Vagina (tissue), 2 donors: ENCODE measurements at regions not wholly inside any gene's neighbourhood (a gene's known extent, or its start where the extent isn't known, plus 50 kb on each side); places are given as distances from the start of the nearest gene placed in this dataset.
"Not testable (repeated sequence)": the region's sequence is repeated elsewhere in the genome, so short reads cannot be mapped to it uniquely, and the experiment has no call there.

ENCODE experiments used
- DNase-seq, 2 donors: peaks; one replicate each; pipeline ENCODE4 v3.0.0-alpha.2; 2017; ENCODE audit errors: extremely low spot score in 2 of 2
- H3K27ac ChIP-seq: fragments of 200-600 bp; sonication (generic); one replicate; pipeline ENCODE4 v1.5.1; 2019
- H3K27me3 ChIP-seq: fragments of 200-600 bp; sonication (generic); one replicate; pipeline ENCODE4 v1.5.1; 2019
- H3K36me3 ChIP-seq, 2 donors: fragments of 200-600 bp; sonication (generic); one replicate each; pipeline ENCODE4 v1.5.1; 2017 to 2019
- H3K4me1 ChIP-seq: fragments of 200-600 bp; sonication (generic); one replicate; pipeline ENCODE4 v1.5.1; 2019
- H3K4me3 ChIP-seq, 2 donors: fragments of 200-600 bp; sonication (generic); 1 replicate in 1 of 2; 2 replicates in 1 of 2; pipeline ENCODE4 v1.5.1; 2016 to 2019
- H3K9me3 ChIP-seq: fragments of 200-600 bp; sonication (generic); one replicate; pipeline ENCODE4 v1.5.1; 2019
- POLR2A ChIP-seq, 2 donors: fragments of 450-650 bp; IDR thresholded peaks; one replicate each; pipeline ENCODE4 v1.6.1; 2017; ENCODE audit warnings: antibody characterized with exemption in 2 of 2, mild to moderate bottlenecking in 2 of 2, moderate library complexity in 2 of 2
- POLR2AphosphoS5 ChIP-seq, 2 donors: sonication (generic); formaldehyde crosslinking; IDR thresholded peaks; one replicate each; pipeline ENCODE4 v1.9.0; 2017; ENCODE audit warnings: antibody characterized with exemption in 2 of 2, mild to moderate bottlenecking in 2 of 2, low read depth in 1 of 2; ENCODE audit not compliant: insufficient read depth in 1 of 2
- intact Hi-C: fragments of 100-400 bp; cut with DNase I; formaldehyde crosslinking; loops from one replicate; pipeline ENCODE4 v1.15.1; 2023
- TF ChIP-seq, protein P1 (sequence below), 3 experiments: fragments of 450-650 bp in 2 of 3; fragments of 200-600 bp in 1 of 3; sonication (generic) in 1 of 3; IDR thresholded peaks; one replicate each; pipeline ENCODE4 v1.5.1; 2017 to 2019; ENCODE audit warnings: antibody characterized with exemption in 3 of 3, mild to moderate bottlenecking in 2 of 3, moderate library complexity in 2 of 3

DNA sequence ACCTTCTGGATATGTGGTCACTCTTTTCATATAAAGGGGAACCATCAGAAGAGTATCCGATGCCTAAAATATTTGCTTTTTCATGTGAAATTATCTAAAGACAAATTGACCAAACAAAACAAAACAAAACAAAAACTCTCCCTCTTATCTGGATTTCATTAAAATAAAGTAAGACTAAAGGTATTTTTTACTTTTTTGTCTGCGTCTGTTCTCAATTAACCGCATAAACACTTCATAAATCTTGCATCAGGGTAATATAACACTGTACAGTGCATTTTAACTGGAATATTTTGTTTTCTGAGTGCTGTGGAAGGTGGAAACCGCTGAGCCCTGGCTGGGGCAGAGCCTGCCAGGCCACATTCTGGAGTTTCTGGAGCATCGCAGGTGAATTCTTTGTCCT, 234.1 kb upstream of the ZFP64 start:
- no peaks in the 10 kb centered on the region for H3K9me3 ChIP-seq
- H3K4me1 ChIP-seq: no peaks in the 10 kb centered on the region
- no peaks in the 10 kb centered on the region for H3K27me3 ChIP-seq
- no peak overlapping the region for H3K27ac ChIP-seq
- no peak overlapping the region for H3K4me3 ChIP-seq
- intact Hi-C loops: no loop called here
- no peak for TF ChIP-seq POLR2AphosphoS5 (IDR thresholded peaks at IDR 0.05; ENCODE audit: insufficient read depth in 1 of 2, low read depth in 1 of 2)
- TF ChIP-seq, protein P1, sequence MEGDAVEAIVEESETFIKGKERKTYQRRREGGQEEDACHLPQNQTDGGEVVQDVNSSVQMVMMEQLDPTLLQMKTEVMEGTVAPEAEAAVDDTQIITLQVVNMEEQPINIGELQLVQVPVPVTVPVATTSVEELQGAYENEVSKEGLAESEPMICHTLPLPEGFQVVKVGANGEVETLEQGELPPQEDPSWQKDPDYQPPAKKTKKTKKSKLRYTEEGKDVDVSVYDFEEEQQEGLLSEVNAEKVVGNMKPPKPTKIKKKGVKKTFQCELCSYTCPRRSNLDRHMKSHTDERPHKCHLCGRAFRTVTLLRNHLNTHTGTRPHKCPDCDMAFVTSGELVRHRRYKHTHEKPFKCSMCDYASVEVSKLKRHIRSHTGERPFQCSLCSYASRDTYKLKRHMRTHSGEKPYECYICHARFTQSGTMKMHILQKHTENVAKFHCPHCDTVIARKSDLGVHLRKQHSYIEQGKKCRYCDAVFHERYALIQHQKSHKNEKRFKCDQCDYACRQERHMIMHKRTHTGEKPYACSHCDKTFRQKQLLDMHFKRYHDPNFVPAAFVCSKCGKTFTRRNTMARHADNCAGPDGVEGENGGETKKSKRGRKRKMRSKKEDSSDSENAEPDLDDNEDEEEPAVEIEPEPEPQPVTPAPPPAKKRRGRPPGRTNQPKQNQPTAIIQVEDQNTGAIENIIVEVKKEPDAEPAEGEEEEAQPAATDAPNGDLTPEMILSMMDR (IDR thresholded peaks at IDR 0.05): no peak
- no peak for TF ChIP-seq POLR2A (IDR thresholded peaks at IDR 0.05)
- DNase-seq: no peak
- no peaks in the 10 kb centered on the region for H3K36me3 ChIP-seq

DNA sequence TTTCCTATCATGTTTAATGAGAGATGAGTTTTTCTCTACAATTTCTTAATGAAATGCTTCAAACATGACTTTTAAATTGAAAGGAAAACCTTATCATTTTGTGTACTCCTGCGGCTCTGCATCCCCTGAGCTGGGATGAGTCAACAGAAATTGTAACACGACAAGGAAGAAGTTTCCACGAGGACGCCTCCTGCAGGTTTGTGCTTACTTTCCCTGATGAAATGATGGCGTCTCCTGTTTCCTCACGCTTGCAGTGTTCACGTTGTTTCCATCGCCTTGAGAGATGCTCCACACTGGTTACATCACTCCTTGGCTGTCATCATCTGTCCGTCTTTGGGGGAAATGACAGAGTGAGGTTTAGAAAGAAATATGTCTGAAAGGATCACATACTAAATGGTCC, 233.7 kb upstream of the ZFP64 start:
- no peak overlapping the region for H3K4me3 ChIP-seq
- no peak for DNase-seq
- TF ChIP-seq, protein P1 (IDR thresholded peaks at IDR 0.05): no peak
- no peak for TF ChIP-seq POLR2AphosphoS5 (IDR thresholded peaks at IDR 0.05; ENCODE audit: insufficient read depth in 1 of 2, low read depth in 1 of 2)
- no peak for TF ChIP-seq POLR2A (IDR thresholded peaks at IDR 0.05)
- H3K27ac ChIP-seq: no peak overlapping the region
- intact Hi-C loops: no loop called here
- H3K27me3 ChIP-seq: no peaks in the 10 kb centered on the region
- no peaks in the 10 kb centered on the region for H3K36me3 ChIP-seq
- no peaks in the 10 kb centered on the region for H3K4me1 ChIP-seq
- H3K9me3 ChIP-seq: no peaks in the 10 kb centered on the region

DNA sequence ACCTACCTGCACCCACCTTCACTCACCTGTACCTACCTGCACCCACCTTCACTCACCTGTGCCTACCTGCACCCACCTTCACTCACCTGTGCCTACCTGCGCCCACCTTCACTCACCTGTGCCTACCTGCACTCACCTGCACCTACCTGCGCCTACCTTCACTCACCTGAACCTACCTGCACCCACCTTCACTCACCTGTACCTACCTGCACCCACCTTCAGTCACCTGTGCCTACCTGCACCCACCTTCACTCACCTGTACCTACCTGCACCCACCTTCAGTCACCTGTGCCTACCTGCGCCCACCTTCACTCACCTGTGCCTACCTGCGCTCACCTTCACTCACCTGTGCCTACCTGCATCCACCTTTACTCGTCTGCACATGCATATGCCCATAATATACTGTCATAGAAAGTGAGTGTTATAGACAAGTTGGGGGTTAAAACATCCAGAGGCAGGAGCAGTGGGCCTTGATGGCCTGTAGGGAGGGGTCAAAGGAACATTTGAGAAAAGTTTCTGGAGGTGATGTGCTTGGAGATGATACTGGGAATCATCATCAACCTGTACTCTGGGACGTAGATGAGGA, 232.9 kb upstream of the ZFP64 start:
- H3K9me3 ChIP-seq, H3K4me3 ChIP-seq, H3K36me3 ChIP-seq, H3K27me3 ChIP-seq, H3K4me1 ChIP-seq, DNase-seq, intact Hi-C loops, H3K27ac ChIP-seq: not testable (repeated sequence)

DNA sequence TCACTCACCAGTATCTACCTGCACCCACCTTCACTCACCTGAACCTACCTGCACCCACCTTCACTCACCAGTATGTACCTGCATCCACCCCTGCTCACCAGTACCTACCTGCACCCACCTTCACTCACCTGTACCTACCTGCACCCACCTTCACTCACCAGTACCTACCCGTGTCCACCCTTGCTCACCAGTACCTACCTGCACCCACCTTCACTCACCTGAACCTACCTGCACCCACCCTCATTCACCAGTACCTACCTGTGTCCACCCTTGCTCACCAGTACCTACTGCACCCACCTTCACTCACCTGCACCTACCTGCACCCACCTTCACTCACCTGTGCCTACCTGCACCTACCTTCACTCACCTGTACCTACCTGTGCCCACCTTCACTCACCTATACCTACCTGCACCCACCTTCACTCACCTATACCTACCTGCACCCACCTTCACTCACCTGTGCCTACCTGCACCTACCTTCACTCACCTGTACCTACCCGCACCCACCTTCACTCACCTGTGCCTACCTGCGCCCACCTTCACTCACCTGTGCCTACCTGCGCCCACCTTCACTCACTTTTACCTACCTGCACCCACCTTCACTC, 232.1 kb upstream of the ZFP64 start:
- H3K4me1 ChIP-seq, H3K27me3 ChIP-seq, H3K27ac ChIP-seq, H3K36me3 ChIP-seq, intact Hi-C loops, H3K4me3 ChIP-seq, DNase-seq, H3K9me3 ChIP-seq: not testable (repeated sequence)

DNA sequence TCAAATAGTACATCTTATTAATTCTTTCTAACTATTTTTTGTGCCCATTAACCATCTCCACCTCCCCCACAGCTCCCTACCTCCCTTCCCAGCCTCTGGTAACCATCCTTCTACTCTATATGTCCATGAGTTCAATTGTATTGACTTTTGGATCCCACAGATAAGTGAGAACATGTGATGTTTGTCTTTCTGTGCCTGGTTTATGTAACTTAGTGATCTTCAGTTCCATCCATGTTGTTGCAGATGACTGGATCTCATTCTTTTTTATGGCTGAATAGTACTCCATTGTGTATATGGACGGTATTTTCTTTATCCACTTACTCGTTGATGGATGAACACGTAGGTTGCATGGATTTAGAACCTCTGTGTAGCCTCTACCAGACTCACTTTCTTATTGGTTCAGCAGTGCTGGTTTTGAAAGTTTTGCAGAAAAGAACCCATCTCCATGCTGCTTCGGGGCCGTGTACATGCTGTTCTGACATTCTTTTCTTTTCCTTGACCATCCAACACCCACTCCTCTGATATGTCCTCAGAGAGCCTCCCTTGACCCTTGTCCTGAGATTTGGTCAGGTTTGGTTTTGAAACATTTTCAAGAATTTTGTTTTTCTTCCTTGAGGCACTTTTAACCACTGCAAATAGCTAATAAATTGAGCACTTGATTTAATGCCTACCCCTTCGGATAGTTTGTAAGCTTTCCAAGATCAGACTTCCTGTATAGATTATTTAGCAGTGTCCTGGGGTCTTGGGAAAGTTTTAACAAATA, 231.2 kb upstream of the ZFP64 start:
- intact Hi-C loops: no loop called here
- no peaks in the 10 kb centered on the region for H3K27me3 ChIP-seq
- no peaks in the 10 kb centered on the region for H3K9me3 ChIP-seq
- H3K4me1 ChIP-seq: no peaks in the 10 kb centered on the region
- TF ChIP-seq, protein P1 (IDR thresholded peaks at IDR 0.05): no peak
- TF ChIP-seq POLR2A (IDR thresholded peaks at IDR 0.05): no peak
- TF ChIP-seq POLR2AphosphoS5 (IDR thresholded peaks at IDR 0.05; ENCODE audit: insufficient read depth in 1 of 2, low read depth in 1 of 2): no peak
- no peak overlapping the region for H3K4me3 ChIP-seq
- H3K27ac ChIP-seq: no peak overlapping the region
- H3K36me3 ChIP-seq: no peaks in the 10 kb centered on the region
- DNase-seq: no peak

DNA sequence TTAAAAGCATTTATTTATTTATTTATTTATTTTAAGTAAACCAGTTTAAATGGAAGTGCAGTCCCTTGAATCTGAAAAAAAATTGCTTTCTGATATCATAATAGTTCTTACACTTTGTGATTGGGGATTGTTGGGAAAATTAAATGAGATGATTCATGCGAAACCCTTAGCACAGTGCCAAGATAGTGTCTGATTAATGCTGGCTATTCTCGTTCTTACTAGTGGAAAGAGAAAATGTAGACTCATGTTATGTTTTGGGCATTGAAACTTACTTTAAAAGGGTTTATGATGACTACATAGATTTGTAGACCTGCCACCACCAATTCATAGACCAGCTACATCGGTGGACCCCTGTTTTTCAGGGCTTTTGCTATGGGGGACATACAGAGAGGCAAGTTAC, 229.2 kb upstream of the ZFP64 start:
- no peak overlapping the region for H3K27ac ChIP-seq
- TF ChIP-seq, protein P1 (IDR thresholded peaks at IDR 0.05): no peak
- TF ChIP-seq POLR2AphosphoS5 (IDR thresholded peaks at IDR 0.05; ENCODE audit: insufficient read depth in 1 of 2, low read depth in 1 of 2) (no peak), POLR2A (IDR thresholded peaks at IDR 0.05) (no peak)
- no peaks in the 10 kb centered on the region for H3K9me3 ChIP-seq

More for the DNA sequence above, 229.2 kb upstream of the ZFP64 start:
- H3K4me1 ChIP-seq: no peaks in the 10 kb centered on the region
- no peaks in the 10 kb centered on the region for H3K27me3 ChIP-seq
- H3K4me3 ChIP-seq: no peak overlapping the region
- H3K36me3 ChIP-seq: no peaks in the 10 kb centered on the region
- DNase-seq: no peak
- intact Hi-C loops: no loop called here
